Right lobe of liver (tissue), 4 donors: ENCODE measurements at regions not wholly inside any gene's neighbourhood (a gene's known extent, or its start where the extent isn't known, plus 50 kb on each side); places are given as distances from the start of the nearest gene placed in this dataset.

Experiments
- POLR2A ChIP-seq: fragments of 450-650 bp; IDR thresholded peaks from one replicate; pipeline ENCODE4 v1.6.1; 2017; ENCODE audit warnings: antibody characterized with exemption, mild to moderate bottlenecking
- TF ChIP-seq, protein P1 (sequence below), 4 donors: fragments of 200-600 bp in 3 of 4; fragments of 450-650 bp in 1 of 4; IDR thresholded peaks; one replicate each; pipeline versions ENCODE4 v1.5.1 to v1.8.0; 2016 to 2022; ENCODE audit warnings: antibody characterized with exemption in 4 of 4, mild to moderate bottlenecking in 2 of 4
- donor health status: DM: no; HTN: no; CAD: no.
- donor health status: DM: no; HTN: no; CAD: no.
- donor health status: DM: no; HTN: yes; CAD: no.

DNA sequence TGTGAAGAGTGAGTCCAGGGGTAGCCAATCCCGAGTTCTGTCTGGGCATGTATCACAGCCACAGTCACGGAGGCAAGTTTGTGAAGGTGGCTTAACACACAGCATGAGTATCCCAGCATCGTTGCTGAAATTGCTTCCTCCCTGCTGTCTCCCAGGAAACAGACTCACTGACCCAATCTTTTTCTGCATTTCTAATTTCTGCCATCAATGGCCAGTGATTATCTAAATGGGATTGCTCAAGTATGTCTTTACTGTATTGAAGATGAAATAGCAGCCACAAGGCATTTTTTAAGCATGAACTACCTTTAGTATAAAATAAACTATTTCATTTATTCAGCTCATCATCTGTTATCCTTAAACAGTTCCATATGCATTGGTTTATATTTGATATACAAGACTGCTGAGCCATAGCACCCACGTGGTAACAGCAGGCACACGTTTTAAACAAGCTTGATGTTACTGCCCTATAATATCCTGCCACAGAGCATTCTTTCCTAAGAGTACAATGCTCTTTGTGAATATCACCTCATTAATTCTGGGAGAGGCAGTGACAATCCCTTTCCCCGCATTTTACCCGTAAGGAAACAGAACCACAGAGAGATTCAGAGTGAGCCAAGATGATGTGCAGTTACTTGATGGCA lies 276.6 kb upstream of the THBS1 start:
- TF ChIP-seq POLR2A: no peak
- TF ChIP-seq, protein P1, sequence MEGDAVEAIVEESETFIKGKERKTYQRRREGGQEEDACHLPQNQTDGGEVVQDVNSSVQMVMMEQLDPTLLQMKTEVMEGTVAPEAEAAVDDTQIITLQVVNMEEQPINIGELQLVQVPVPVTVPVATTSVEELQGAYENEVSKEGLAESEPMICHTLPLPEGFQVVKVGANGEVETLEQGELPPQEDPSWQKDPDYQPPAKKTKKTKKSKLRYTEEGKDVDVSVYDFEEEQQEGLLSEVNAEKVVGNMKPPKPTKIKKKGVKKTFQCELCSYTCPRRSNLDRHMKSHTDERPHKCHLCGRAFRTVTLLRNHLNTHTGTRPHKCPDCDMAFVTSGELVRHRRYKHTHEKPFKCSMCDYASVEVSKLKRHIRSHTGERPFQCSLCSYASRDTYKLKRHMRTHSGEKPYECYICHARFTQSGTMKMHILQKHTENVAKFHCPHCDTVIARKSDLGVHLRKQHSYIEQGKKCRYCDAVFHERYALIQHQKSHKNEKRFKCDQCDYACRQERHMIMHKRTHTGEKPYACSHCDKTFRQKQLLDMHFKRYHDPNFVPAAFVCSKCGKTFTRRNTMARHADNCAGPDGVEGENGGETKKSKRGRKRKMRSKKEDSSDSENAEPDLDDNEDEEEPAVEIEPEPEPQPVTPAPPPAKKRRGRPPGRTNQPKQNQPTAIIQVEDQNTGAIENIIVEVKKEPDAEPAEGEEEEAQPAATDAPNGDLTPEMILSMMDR (IDR thresholded peaks at IDR 0.05): no peak
